ENCODE measurements at regions not wholly inside any gene's neighbourhood (a gene's known extent, or its start where the extent isn't known, plus 50 kb on each side); places are given as distances from the start of the nearest gene placed in this dataset.

DNA sequence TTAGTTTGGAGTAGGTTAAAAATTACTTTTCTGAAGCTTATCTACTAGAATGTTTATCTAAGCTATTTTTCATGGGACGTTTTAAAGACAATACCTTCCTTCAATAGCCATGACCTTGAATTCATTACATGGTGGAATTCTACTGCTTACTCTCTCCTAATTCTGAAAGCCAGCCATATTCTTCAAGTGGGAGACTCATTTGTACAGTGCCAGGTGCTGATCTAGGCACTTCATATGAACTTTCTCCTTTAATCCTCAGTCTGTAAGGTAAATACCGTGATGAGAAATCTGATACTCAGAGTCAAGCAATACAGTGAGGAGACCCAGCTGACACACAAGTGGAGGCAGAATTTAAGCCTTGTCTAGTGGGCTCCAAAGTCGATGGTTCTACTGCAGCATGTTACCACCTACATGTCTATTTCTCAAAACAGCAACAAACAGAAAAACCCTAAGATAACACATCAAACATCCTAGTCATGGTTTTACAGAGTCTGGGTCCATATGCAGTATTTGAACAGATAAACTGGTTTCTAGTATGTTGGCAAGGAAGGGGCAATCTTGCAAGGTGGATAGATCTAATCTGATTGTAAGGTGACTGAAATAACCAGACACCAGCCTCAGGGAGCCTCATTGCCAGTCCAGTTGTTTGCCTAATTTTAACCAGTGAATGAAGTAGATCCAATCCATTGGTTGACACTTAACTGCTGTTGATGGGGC lies 243.7 kb downstream of the PIK3R1 start:
- TF ChIP-seq, protein P1, sequence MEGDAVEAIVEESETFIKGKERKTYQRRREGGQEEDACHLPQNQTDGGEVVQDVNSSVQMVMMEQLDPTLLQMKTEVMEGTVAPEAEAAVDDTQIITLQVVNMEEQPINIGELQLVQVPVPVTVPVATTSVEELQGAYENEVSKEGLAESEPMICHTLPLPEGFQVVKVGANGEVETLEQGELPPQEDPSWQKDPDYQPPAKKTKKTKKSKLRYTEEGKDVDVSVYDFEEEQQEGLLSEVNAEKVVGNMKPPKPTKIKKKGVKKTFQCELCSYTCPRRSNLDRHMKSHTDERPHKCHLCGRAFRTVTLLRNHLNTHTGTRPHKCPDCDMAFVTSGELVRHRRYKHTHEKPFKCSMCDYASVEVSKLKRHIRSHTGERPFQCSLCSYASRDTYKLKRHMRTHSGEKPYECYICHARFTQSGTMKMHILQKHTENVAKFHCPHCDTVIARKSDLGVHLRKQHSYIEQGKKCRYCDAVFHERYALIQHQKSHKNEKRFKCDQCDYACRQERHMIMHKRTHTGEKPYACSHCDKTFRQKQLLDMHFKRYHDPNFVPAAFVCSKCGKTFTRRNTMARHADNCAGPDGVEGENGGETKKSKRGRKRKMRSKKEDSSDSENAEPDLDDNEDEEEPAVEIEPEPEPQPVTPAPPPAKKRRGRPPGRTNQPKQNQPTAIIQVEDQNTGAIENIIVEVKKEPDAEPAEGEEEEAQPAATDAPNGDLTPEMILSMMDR (IDR thresholded peaks at IDR 0.05): no peak
- no peak for TF ChIP-seq POLR2AphosphoS5 (IDR thresholded peaks at IDR 0.05; ENCODE audit: low read depth, low read length)
